Tibial nerve (tissue), 4 donors: ENCODE measurements at regions not wholly inside any gene's neighbourhood (a gene's known extent, or its start where the extent isn't known, plus 50 kb on each side); places are given as distances from the start of the nearest gene placed in this dataset.

Source experiments
- CTCF ChIP-seq, 5 experiments: fragments of 200-600 bp in 3 of 5; fragments of 450-650 bp in 2 of 5; sonication (generic) in 3 of 5; IDR thresholded peaks; one replicate each; pipeline ENCODE4 v1.5.1; 2016 to 2019; ENCODE audit warnings: antibody characterized with exemption in 5 of 5, mild to moderate bottlenecking in 3 of 5, moderate library complexity in 2 of 5
- EP300 ChIP-seq, 2 donors: sonication (generic); formaldehyde crosslinking; IDR thresholded peaks; one replicate each; pipeline ENCODE4 v1.6.1; 2017; ENCODE audit warnings: antibody characterized with exemption in 2 of 2, mild to moderate bottlenecking in 1 of 2
- POLR2A ChIP-seq, 2 donors: fragments of 450-650 bp; IDR thresholded peaks; one replicate each; pipeline ENCODE4 v1.6.1; 2017; ENCODE audit warnings: antibody characterized with exemption in 2 of 2, mild to moderate bottlenecking in 2 of 2, moderate library complexity in 2 of 2

- TF ChIP-seq CTCF (IDR thresholded peaks at IDR 0.05) (no peak), EP300 (IDR thresholded peaks at IDR 0.05) (no peak), POLR2A (IDR thresholded peaks at IDR 0.05) (no peak)
Observed at GRCh38 chr15:79560384-79560783, 128.2 kb downstream of the MINAR1 start.
